PC-9 (cell line): ENCODE measurements at regions not wholly inside any gene's neighbourhood (a gene's known extent, or its start where the extent isn't known, plus 50 kb on each side); places are given as distances from the start of the nearest gene placed in this dataset.
"Not testable (repeated sequence)": the region's sequence is repeated elsewhere in the genome, so short reads cannot be mapped to it uniquely, and the experiment has no call there.

ENCODE experiments used
- CTCF ChIP-seq: fragments of 200-600 bp; sonication (generic); conservative IDR thresholded peaks from 2 replicates; pipeline ENCODE4 v1.6.1; 2017; ENCODE audit warnings: mixed run types, antibody characterized with exemption, mild to moderate bottlenecking, moderate library complexity
- EZH2 ChIP-seq: fragments of 200-600 bp; sonication (generic); IDR thresholded peaks from 2 replicates; pipeline ENCODE4 v1.8.0; 2017; ENCODE audit warnings: antibody characterized with exemption, low read depth

GRCh38 chr20:29050008-29050606, 2207.4 kb upstream of the DEFB115 start:
- TF ChIP-seq CTCF = peak; percentile 74
- TF ChIP-seq EZH2 = not testable (repeated sequence)
